ENCODE measurements at regions not wholly inside any gene's neighbourhood (a gene's known extent, or its start where the extent isn't known, plus 50 kb on each side); places are given as distances from the start of the nearest gene placed in this dataset.

GRCh38 chr3:20400281-20400680, 214.3 kb upstream of the SGO1 start:
- Histone ChIP-seq H3K4me1 (replicated peaks in 1 of 4; ENCODE audit: control insufficient read depth in 3 of 4, insufficient read depth in 4 of 4, low read length in 3 of 4) (no peaks in the 10 kb centered on the region), H3K4me3 (ENCODE audit: extremely low read depth in 1 of 4, insufficient read depth in 2 of 4, low read depth in 3 of 4, low read length in 4 of 4) (no peak overlapping the region), H3K23me2 (ENCODE audit: low read depth, low read length) (no peaks in the 10 kb centered on the region), H2BK12ac (ENCODE audit: low read depth, low read length) (no peak overlapping the region), H3K56ac (replicated peaks; ENCODE audit: insufficient read length, low read depth, low read length) (no peak overlapping the region), H4K91ac (replicated peaks; ENCODE audit: insufficient read length, low read length) (no peak overlapping the region), H3K18ac (ENCODE audit: extremely low read depth, low read length) (no peak overlapping the region), H3K79me2 (ENCODE audit: control insufficient read depth in 1 of 2, insufficient read depth in 2 of 2, low read length in 2 of 2) (no peaks in the 10 kb centered on the region), H3K36me3 (ENCODE audit: control insufficient read depth in 2 of 4, insufficient read depth in 4 of 4, low read length in 3 of 4) (no peaks in the 10 kb centered on the region), H3K23ac (ENCODE audit: insufficient read length) (no peak overlapping the region), H2BK15ac (ENCODE audit: low read length) (no peak overlapping the region), H3K4me2 (ENCODE audit: insufficient read depth in 1 of 2, low read depth in 2 of 2, low read length in 2 of 2) (no peak overlapping the region), H3K14ac (ENCODE audit: insufficient read length) (no peak overlapping the region), H2AFZ (ENCODE audit: low read length) (no peak overlapping the region), H2BK20ac (ENCODE audit: low read length) (no peak overlapping the region), H2BK5ac (ENCODE audit: low read depth, low read length) (no peak overlapping the region), H2BK120ac (replicated peaks; ENCODE audit: low read depth, low read length) (no peak overlapping the region), H4K5ac (ENCODE audit: insufficient read length, low read depth, low read length) (no peak overlapping the region), H4K8ac (ENCODE audit: extremely low read depth, insufficient read depth, low read length) (no peak overlapping the region), H3K27me3 (replicated peaks in 1 of 4; ENCODE audit: control insufficient read depth in 3 of 4, extremely low read depth in 1 of 4, insufficient read depth in 3 of 4, low read length in 3 of 4) (no peaks in the 10 kb centered on the region), H3K9ac (replicated peaks in 1 of 4; ENCODE audit: extremely low read depth in 1 of 4, low read depth in 3 of 4, low read length in 3 of 4) (no peak overlapping the region), H4K20me1 (replicated peaks in 1 of 2; ENCODE audit: control insufficient read depth in 1 of 2, insufficient read depth in 2 of 2, low read length in 2 of 2) (no peaks in the 10 kb centered on the region), H3K4ac (replicated peaks; ENCODE audit: insufficient read length, low read depth, low read length) (no peak overlapping the region), H3K27ac (ENCODE audit: low read depth, low read length) (no peak overlapping the region), H3K79me1 (ENCODE audit: low read depth, low read length) (no peaks in the 10 kb centered on the region), H3K9me3 (ENCODE audit: insufficient read depth in 2 of 2, low read depth in 1 of 2, low read length in 1 of 2) (no peaks in the 10 kb centered on the region), H2AK5ac (ENCODE audit: low read depth, low read length) (no peak overlapping the region)
- 98% methylated on average over 2 of the region's 2 CpGs; no CpG with 5 or more reads in 1 of the 2 experiments for WGBS, 2 experiments (ENCODE audit: extremely low coverage in 1 of 2, insufficient coverage in 1 of 2, insufficient read length in 1 of 2, insufficient replicate concordance in 2 of 2, low coverage in 1 of 2, low lambda C conversion rate in 2 of 2, missing lambda C conversion rate in 1 of 2)
- no peak for TF ChIP-seq SIN3A (conservative IDR thresholded peaks at IDR 0.05 in 1 of 2, IDR thresholded peaks at IDR 0.05 in 1 of 2; ENCODE audit: low read depth in 1 of 2, low read length in 2 of 2)
- no peak for TF ChIP-seq TAF1 (IDR thresholded peaks at IDR 0.05; ENCODE audit: low read depth, low read length)
- no peak for TF ChIP-seq KDM5A (IDR thresholded peaks at IDR 0.05; ENCODE audit: low read length)
- no peak for TF ChIP-seq FOSL1 (IDR thresholded peaks at IDR 0.05; ENCODE audit: insufficient read depth, low read depth, low read length)
- TF ChIP-seq CTBP2 (IDR thresholded peaks at IDR 0.05; ENCODE audit: borderline replicate concordance, insufficient read depth, insufficient read length, low read length): no peak
- no peak for DNase-seq (ENCODE audit: low read depth in 1 of 2, low spot score in 2 of 2)
- no peak for FAIRE-seq
- ChIA-PET CTCF (ENCODE audit: partially characterized antibody) (no interaction called here), POLR2A (ENCODE audit: partially characterized antibody) (no interaction called here)
